ENCODE measurements at regions not wholly inside any gene's neighbourhood (a gene's known extent, or its start where the extent isn't known, plus 50 kb on each side); places are given as distances from the start of the nearest gene placed in this dataset.

- H3K4me3 ChIP-seq (ENCODE audit: control insufficient read depth, low read depth, low read length), result no peak overlapping the region
- TF ChIP-seq CTCF (conservative IDR thresholded peaks at IDR 0.05; ENCODE audit: control insufficient read depth, insufficient read depth, low read depth, low read length), result no peak
- no peak for DNase-seq (ENCODE audit: low read depth)
Observed at GRCh38 chr2:187017438-187017837, 168.5 kb upstream of the ZSWIM2 start.

GRCh38 chr2:187013058-187013457 is 164.1 kb upstream of the ZSWIM2 start:
- H3K4me3 ChIP-seq (ENCODE audit: control insufficient read depth, low read depth, low read length), result no peak overlapping the region
- no peak for TF ChIP-seq CTCF (conservative IDR thresholded peaks at IDR 0.05; ENCODE audit: control insufficient read depth, insufficient read depth, low read depth, low read length)
- peak; percentile 19 for DNase-seq (ENCODE audit: low read depth)

- DNase-seq (ENCODE audit: low read depth), result no peak
- TF ChIP-seq CTCF (conservative IDR thresholded peaks at IDR 0.05; ENCODE audit: control insufficient read depth, insufficient read depth, low read depth, low read length), result no peak
- no peak overlapping the region for H3K4me3 ChIP-seq (ENCODE audit: control insufficient read depth, low read depth, low read length)
Observed at GRCh38 chr2:187011206-187011832, 162.3 kb upstream of the ZSWIM2 start.

- DNase-seq (ENCODE audit: low read depth), result no peak
- no peak for TF ChIP-seq CTCF (conservative IDR thresholded peaks at IDR 0.05; ENCODE audit: control insufficient read depth, insufficient read depth, low read depth, low read length)
Observed at GRCh38 chr2:187009483-187010239, 160.7 kb upstream of the ZSWIM2 start.

GRCh38 chr2:187008111-187008510 is 159.1 kb upstream of the ZSWIM2 start:
- H3K4me3 ChIP-seq (ENCODE audit: control insufficient read depth, low read depth, low read length), result no peak overlapping the region
- no peak for TF ChIP-seq CTCF (conservative IDR thresholded peaks at IDR 0.05; ENCODE audit: control insufficient read depth, insufficient read depth, low read depth, low read length)
- DNase-seq (ENCODE audit: low read depth), result peak; percentile 57

More at GRCh38 chr2:187009483-187010239, 160.7 kb upstream of the ZSWIM2 start:
- no peak overlapping the region for H3K4me3 ChIP-seq (ENCODE audit: control insufficient read depth, low read depth, low read length)

- TF ChIP-seq CTCF (conservative IDR thresholded peaks at IDR 0.05; ENCODE audit: control insufficient read depth, insufficient read depth, low read depth, low read length), result no peak
- H3K4me3 ChIP-seq (ENCODE audit: control insufficient read depth, low read depth, low read length), result peak overlapping the region; percentile 26
- DNase-seq (ENCODE audit: low read depth), result no peak
Observed at GRCh38 chr2:187003611-187004010, 154.6 kb upstream of the ZSWIM2 start.
